Right atrium auricular region (tissue), 2 donors: ENCODE measurements at regions not wholly inside any gene's neighbourhood (a gene's known extent, or its start where the extent isn't known, plus 50 kb on each side); places are given as distances from the start of the nearest gene placed in this dataset.

Source experiments
- DNase-seq: peaks from one replicate; pipeline ENCODE4 v3.0.0-alpha.2; 2019; ENCODE audit warnings: low spot score
- H3K27ac ChIP-seq, 2 donors: fragments of 200-600 bp; sonication (generic); 1 replicate in 1 of 2; 2 replicates in 1 of 2; pipeline ENCODE4 v1.5.1; 2016 to 2019
- H3K27me3 ChIP-seq, 2 donors: fragments of 200-600 bp; sonication (generic); one replicate each; pipeline versions ENCODE4 v1.5.1 to v1.6.0; 2017 to 2019
- H3K36me3 ChIP-seq: fragments of 200-600 bp; sonication (generic); one replicate; pipeline ENCODE4 v1.5.1; 2016
- H3K4me1 ChIP-seq, 2 donors: fragments of 200-600 bp; sonication (generic); one replicate each; pipeline versions ENCODE4 v1.5.1 to v1.6.0; 2017 to 2019
- H3K4me3 ChIP-seq, 2 donors: fragments of 200-600 bp; sonication (generic); 1 replicate in 1 of 2; 2 replicates in 1 of 2; pipeline ENCODE4 v1.5.1; 2017 to 2019; ENCODE audit warnings: mild to moderate bottlenecking in 1 of 2, moderate library complexity in 1 of 2
- H3K9me3 ChIP-seq, 2 donors: fragments of 200-600 bp; sonication (generic); one replicate each; pipeline ENCODE4 v1.5.1; 2019
- CTCF ChIP-seq, 2 donors: fragments of 200-600 bp; sonication (generic); IDR thresholded peaks; one replicate each; pipeline ENCODE4 v1.5.1; 2019; ENCODE audit warnings: antibody characterized with exemption in 2 of 2

- H3K9me3 ChIP-seq: no peaks in the 10 kb centered on the region
- peak overlapping the region; percentile 67 to 69 for H3K27ac ChIP-seq
- DNase-seq: peak; percentile 66
- H3K36me3 ChIP-seq: no peaks in the 10 kb centered on the region
- TF ChIP-seq CTCF (IDR thresholded peaks at IDR 0.05): no peak
- no peak overlapping the region for H3K4me3 ChIP-seq
- no peaks in the 10 kb centered on the region for H3K27me3 ChIP-seq
- peaks cover 0 to 22% of the 10 kb centered on the region in 2 donors for H3K4me1 ChIP-seq
Measured at GRCh38 chr3:150216041-150216811, 191.9 kb upstream of the TSC22D2 start.

GRCh38 chr3:150215616-150216015 is 192.5 kb upstream of the TSC22D2 start:
- Histone ChIP-seq H3K27ac (peak overlapping the region; percentile 67 to 69), H3K4me1 (peaks cover 0 to 17% of the 10 kb centered on the region in 2 donors), H3K27me3 (no peaks in the 10 kb centered on the region), H3K36me3 (no peaks in the 10 kb centered on the region), H3K9me3 (no peaks in the 10 kb centered on the region), H3K4me3 (no peak overlapping the region)
- no peak for TF ChIP-seq CTCF (IDR thresholded peaks at IDR 0.05)
- no peak for DNase-seq

- DNase-seq: no peak
Measured at GRCh38 chr3:150213577-150213976, 194.5 kb upstream of the TSC22D2 start.

GRCh38 chr3:150210461-150211110 is 197.5 kb upstream of the TSC22D2 start:
- Histone ChIP-seq H3K9me3 (no peaks in the 10 kb centered on the region), H3K36me3 (no peaks in the 10 kb centered on the region), H3K27ac (no peak overlapping the region), H3K4me3 (no peak overlapping the region), H3K4me1 (peaks cover 0 to 2% of the 10 kb centered on the region in 2 donors), H3K27me3 (no peaks in the 10 kb centered on the region)
- no peak for TF ChIP-seq CTCF (IDR thresholded peaks at IDR 0.05)
- DNase-seq: no peak

More at GRCh38 chr3:150213577-150213976, 194.5 kb upstream of the TSC22D2 start:
- TF ChIP-seq CTCF (IDR thresholded peaks at IDR 0.05): no peak
- no peaks in the 10 kb centered on the region for H3K36me3 ChIP-seq
- no peaks in the 10 kb centered on the region for H3K27me3 ChIP-seq
- no peak overlapping the region for H3K4me3 ChIP-seq
- no peaks in the 10 kb centered on the region for H3K9me3 ChIP-seq
- H3K27ac ChIP-seq: no peak overlapping the region
- H3K4me1 ChIP-seq: peaks cover 0 to 16% of the 10 kb centered on the region in 2 donors

DNA sequence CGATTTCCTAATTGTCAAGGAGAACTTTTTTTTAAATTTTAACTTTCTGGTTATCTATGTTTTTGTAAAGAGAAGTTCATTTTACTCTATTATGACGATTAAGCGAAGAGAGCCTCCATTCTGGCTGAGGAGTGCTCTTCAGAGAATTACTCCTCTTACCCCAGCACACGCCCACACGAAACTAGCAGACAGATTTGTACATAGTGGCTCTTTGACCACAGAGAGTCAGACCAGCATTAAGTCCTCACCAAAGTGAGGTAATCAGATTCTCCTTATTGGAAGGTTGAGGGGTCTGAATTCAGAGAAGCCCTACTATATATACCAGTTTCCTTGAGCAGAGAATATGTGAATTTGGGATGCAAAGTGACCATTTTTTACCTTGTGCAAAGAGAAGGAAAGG is 204.8 kb upstream of the TSC22D2 start:
- H3K4me1 ChIP-seq: no peaks in the 10 kb centered on the region
- H3K27me3 ChIP-seq: no peaks in the 10 kb centered on the region
- no peak overlapping the region for H3K4me3 ChIP-seq
- TF ChIP-seq CTCF (IDR thresholded peaks at IDR 0.05): no peak
- no peak overlapping the region for H3K27ac ChIP-seq
- DNase-seq: no peak
- H3K36me3 ChIP-seq: no peaks in the 10 kb centered on the region
- peaks cover 0 to 6% of the 10 kb centered on the region in 2 donors for H3K9me3 ChIP-seq
